ENCODE measurements at regions not wholly inside any gene's neighbourhood (a gene's known extent, or its start where the extent isn't known, plus 50 kb on each side); places are given as distances from the start of the nearest gene placed in this dataset.

- no peak for TF ChIP-seq CTCF (IDR thresholded peaks at IDR 0.05)
- no peak for TF ChIP-seq POLR2A (IDR thresholded peaks at IDR 0.05)
Measured at GRCh38 chr6:18058429-18058828, 64.0 kb downstream of the NHLRC1 start.

Data from tibial nerve (tissue), 3 donors.